GM23338 (cell line): ENCODE measurements at regions not wholly inside any gene's neighbourhood (a gene's known extent, or its start where the extent isn't known, plus 50 kb on each side); places are given as distances from the start of the nearest gene placed in this dataset.

Source experiments
- ATAC-seq: fragments of 200-7000 bp; cut with Tn5 transposase; 3 replicates; pipeline ENCODE4 v1.9.1; 2020
- DNase-seq: peaks from one replicate; pipeline ENCODE4 v3.0.0-alpha.2; 2015; ENCODE audit warnings: low spot score
- H2AFZ ChIP-seq: fragments of 200-600 bp; sonication (generic); 2 replicates; pipeline ENCODE4 v1.8.0; 2016; ENCODE audit warnings: antibody characterized with exemption, mild to moderate bottlenecking, moderate library complexity
- H3F3A ChIP-seq: fragments of 200-600 bp; sonication (generic); replicated peaks from 2 replicates; pipeline ENCODE4 v1.8.0; 2017; ENCODE audit warnings: antibody characterized with exemption, mixed run types, low read depth
- H3K27ac ChIP-seq: fragments of 200-600 bp; sonication (generic); 2 replicates; pipeline ENCODE4 v1.6.1; 2016; ENCODE audit warnings: low read depth
- H3K27me3 ChIP-seq: fragments of 200-600 bp; sonication (generic); 2 replicates; pipeline ENCODE4 v1.8.0; 2016; ENCODE audit warnings: mild to moderate bottlenecking, mixed run types, moderate library complexity; ENCODE audit not compliant: insufficient read depth
- H3K36me3 ChIP-seq: fragments of 200-600 bp; sonication (generic); 2 replicates; pipeline ENCODE4 v1.8.0; 2016; ENCODE audit warnings: mild to moderate bottlenecking; ENCODE audit not compliant: insufficient read depth
- H3K4me1 ChIP-seq: fragments of 200-600 bp; sonication (generic); 2 replicates; pipeline ENCODE4 v1.8.0; 2016; ENCODE audit warnings: mild to moderate bottlenecking, moderate library complexity; ENCODE audit not compliant: insufficient read depth
- H3K4me2 ChIP-seq: fragments of 200-600 bp; sonication (generic); 2 replicates; pipeline ENCODE4 v1.7.1; 2017; ENCODE audit warnings: mixed run types
- H3K4me3 ChIP-seq: fragments of 200-600 bp; sonication (generic); 2 replicates; pipeline ENCODE4 v1.6.1; 2016; ENCODE audit warnings: mixed run types
- H3K79me2 ChIP-seq: fragments of 200-600 bp; sonication (generic); replicated peaks from 2 replicates; pipeline ENCODE4 v1.8.0; 2017; ENCODE audit warnings: mild to moderate bottlenecking; ENCODE audit not compliant: insufficient read depth
- H3K9me2 ChIP-seq: fragments of 200-600 bp; sonication (generic); 2 replicates; pipeline ENCODE4 v1.8.0; 2017; ENCODE audit not compliant: insufficient read depth
- H4K20me1 ChIP-seq: fragments of 200-600 bp; sonication (generic); replicated peaks from 2 replicates; pipeline ENCODE4 v1.8.0; 2017; ENCODE audit warnings: mild to moderate bottlenecking; ENCODE audit not compliant: insufficient read depth
- H3K27ac Mint-ChIP-seq: 2 replicates; pipeline ENCODE4 v1.8.0; 2020; ENCODE audit warnings: inconsistent platforms, mild to moderate bottlenecking, moderate library complexity, mixed read lengths
- H3K27me3 Mint-ChIP-seq: 3 replicates; pipeline ENCODE4 v1.8.0; 2022; ENCODE audit warnings: low read depth, mild to moderate bottlenecking, moderate library complexity, mixed read lengths, inconsistent platforms; ENCODE audit not compliant: insufficient read depth, poor library complexity
- H3K36me3 Mint-ChIP-seq: 3 replicates; pipeline ENCODE4 v1.8.0; 2021; ENCODE audit warnings: low read depth, mild to moderate bottlenecking, inconsistent platforms, moderate library complexity, mixed read lengths
- H3K4me1 Mint-ChIP-seq: 3 replicates; pipeline ENCODE4 v1.8.0; 2020; ENCODE audit warnings: mild to moderate bottlenecking, inconsistent platforms, mixed read lengths
- H3K4me3 Mint-ChIP-seq: 3 replicates; pipeline ENCODE4 v1.8.0; 2021; ENCODE audit warnings: moderate library complexity, mild to moderate bottlenecking, inconsistent platforms, mixed read lengths
- H3K9me3 Mint-ChIP-seq: 3 replicates; pipeline ENCODE4 v1.8.0; 2020; ENCODE audit warnings: moderate library complexity, mild to moderate bottlenecking, inconsistent platforms, mixed read lengths
- CREB1 ChIP-seq: fragments of 250-450 bp; sonication (Bioruptor Pico); IDR thresholded peaks from 2 replicates; pipeline ENCODE4 v1.5.0; 2020; ENCODE audit warnings: low read depth, mild to moderate bottlenecking, moderate library complexity
- JUNB ChIP-seq: IDR thresholded peaks from one replicate; pipeline ENCODE4 v1.6.1; 2016; ENCODE audit warnings: antibody characterized with exemption; ENCODE audit not compliant: unreplicated experiment
- POLR2AphosphoS5 ChIP-seq: IDR thresholded peaks from 2 replicates; pipeline ENCODE4 v1.6.1; 2016; ENCODE audit warnings: antibody characterized with exemption, low read depth
- STAT1 ChIP-seq: IDR thresholded peaks from one replicate; pipeline ENCODE4 v1.6.1; 2016; ENCODE audit warnings: antibody characterized with exemption; ENCODE audit not compliant: unreplicated experiment
- ZNF114 ChIP-seq: fragments of 250-450 bp; sonication (Bioruptor Pico); IDR thresholded peaks from 2 replicates; pipeline ENCODE4 v1.5.0; 2020; ENCODE audit warnings: mild to moderate bottlenecking, moderate library complexity
- TF ChIP-seq, protein P1 (sequence below): IDR thresholded peaks from 2 replicates; pipeline ENCODE4 v1.6.1; 2016; ENCODE audit warnings: antibody characterized with exemption
- TF ChIP-seq, protein P2 (sequence below), 2 experiments: fragments of 200-600 bp in 1 of 2; sonication (generic) in 1 of 2; conservative IDR thresholded peaks; 2 replicates each; pipeline versions ENCODE4 v1.5.1 to v1.6.1; 2016 to 2017; ENCODE audit warnings: antibody characterized with exemption in 2 of 2, low read depth in 2 of 2, mild to moderate bottlenecking in 2 of 2, moderate library complexity in 1 of 2
- TF ChIP-seq, protein P3 (sequence below): fragments of 250-450 bp; sonication (Bioruptor Pico); IDR thresholded peaks from 2 replicates; pipeline ENCODE4 v1.5.0; 2020; ENCODE audit warnings: mild to moderate bottlenecking, moderate library complexity
- TF ChIP-seq, protein P4 (sequence below): IDR thresholded peaks from one replicate; pipeline ENCODE4 v1.6.1; 2018; ENCODE audit warnings: antibody characterized with exemption; ENCODE audit not compliant: unreplicated experiment

DNA sequence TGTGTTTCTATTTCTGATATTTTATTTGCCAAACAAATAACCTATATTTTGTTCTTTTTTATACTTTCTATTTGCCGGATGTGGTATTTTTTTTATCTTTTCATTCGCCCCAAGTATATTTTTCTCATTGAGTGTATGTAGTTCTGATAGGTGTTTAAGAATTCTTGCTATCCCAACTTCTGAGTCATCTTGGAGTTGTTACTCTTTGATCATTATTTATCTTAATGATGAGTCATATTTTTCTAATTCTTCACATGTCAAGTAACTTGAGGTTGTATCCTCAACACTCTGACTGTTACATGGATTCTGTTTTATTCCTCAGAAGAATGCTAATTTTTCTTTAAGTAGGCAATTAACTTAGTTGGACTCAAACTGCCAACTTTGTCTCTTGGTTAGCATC is 498.1 kb downstream of the TLE1 start:
- no peaks in the 10 kb centered on the region for H3K27me3 Mint-ChIP-seq
- H3K36me3 ChIP-seq, result no peaks in the 10 kb centered on the region; the same call in 1 of the 2 replicates
- no peak for DNase-seq

More for the DNA sequence above, 498.1 kb downstream of the TLE1 start:
- Histone ChIP-seq H3K4me3 (no peak overlapping the region), H2AFZ (no peak overlapping the region), H3K4me1 (no peaks in the 10 kb centered on the region), H3K27me3 (no peaks in the 10 kb centered on the region), H3K79me2 (no peaks in the 10 kb centered on the region), H3K27ac (no peak overlapping the region), H3K9me2 (0 out of 2 replicates have a peak, but pooled peaks cover 3% of the 10 kb centered on the region), H3K4me2 (no peak overlapping the region), H4K20me1 (no peaks in the 10 kb centered on the region), H3F3A (no peaks in the 10 kb centered on the region)
- no peak overlapping the region for H3K4me3 Mint-ChIP-seq
- H3K36me3 Mint-ChIP-seq, result no peaks in the 10 kb centered on the region
- H3K4me1 Mint-ChIP-seq, result no peaks in the 10 kb centered on the region
- TF ChIP-seq ZNF114 (CRISPR knock-in tag) (no peak), CREB1 (CRISPR knock-in tag) (no peak), POLR2AphosphoS5 (no peak), STAT1 (no peak), JUNB (no peak)
- TF ChIP-seq, protein P1, sequence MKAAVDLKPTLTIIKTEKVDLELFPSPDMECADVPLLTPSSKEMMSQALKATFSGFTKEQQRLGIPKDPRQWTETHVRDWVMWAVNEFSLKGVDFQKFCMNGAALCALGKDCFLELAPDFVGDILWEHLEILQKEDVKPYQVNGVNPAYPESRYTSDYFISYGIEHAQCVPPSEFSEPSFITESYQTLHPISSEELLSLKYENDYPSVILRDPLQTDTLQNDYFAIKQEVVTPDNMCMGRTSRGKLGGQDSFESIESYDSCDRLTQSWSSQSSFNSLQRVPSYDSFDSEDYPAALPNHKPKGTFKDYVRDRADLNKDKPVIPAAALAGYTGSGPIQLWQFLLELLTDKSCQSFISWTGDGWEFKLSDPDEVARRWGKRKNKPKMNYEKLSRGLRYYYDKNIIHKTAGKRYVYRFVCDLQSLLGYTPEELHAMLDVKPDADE, result no peak
- TF ChIP-seq, protein P2, sequence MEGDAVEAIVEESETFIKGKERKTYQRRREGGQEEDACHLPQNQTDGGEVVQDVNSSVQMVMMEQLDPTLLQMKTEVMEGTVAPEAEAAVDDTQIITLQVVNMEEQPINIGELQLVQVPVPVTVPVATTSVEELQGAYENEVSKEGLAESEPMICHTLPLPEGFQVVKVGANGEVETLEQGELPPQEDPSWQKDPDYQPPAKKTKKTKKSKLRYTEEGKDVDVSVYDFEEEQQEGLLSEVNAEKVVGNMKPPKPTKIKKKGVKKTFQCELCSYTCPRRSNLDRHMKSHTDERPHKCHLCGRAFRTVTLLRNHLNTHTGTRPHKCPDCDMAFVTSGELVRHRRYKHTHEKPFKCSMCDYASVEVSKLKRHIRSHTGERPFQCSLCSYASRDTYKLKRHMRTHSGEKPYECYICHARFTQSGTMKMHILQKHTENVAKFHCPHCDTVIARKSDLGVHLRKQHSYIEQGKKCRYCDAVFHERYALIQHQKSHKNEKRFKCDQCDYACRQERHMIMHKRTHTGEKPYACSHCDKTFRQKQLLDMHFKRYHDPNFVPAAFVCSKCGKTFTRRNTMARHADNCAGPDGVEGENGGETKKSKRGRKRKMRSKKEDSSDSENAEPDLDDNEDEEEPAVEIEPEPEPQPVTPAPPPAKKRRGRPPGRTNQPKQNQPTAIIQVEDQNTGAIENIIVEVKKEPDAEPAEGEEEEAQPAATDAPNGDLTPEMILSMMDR (conservative IDR thresholded peaks at IDR 0.05; ENCODE audit: low read depth in 2 of 2), result no peak
- TF ChIP-seq, protein P3, sequence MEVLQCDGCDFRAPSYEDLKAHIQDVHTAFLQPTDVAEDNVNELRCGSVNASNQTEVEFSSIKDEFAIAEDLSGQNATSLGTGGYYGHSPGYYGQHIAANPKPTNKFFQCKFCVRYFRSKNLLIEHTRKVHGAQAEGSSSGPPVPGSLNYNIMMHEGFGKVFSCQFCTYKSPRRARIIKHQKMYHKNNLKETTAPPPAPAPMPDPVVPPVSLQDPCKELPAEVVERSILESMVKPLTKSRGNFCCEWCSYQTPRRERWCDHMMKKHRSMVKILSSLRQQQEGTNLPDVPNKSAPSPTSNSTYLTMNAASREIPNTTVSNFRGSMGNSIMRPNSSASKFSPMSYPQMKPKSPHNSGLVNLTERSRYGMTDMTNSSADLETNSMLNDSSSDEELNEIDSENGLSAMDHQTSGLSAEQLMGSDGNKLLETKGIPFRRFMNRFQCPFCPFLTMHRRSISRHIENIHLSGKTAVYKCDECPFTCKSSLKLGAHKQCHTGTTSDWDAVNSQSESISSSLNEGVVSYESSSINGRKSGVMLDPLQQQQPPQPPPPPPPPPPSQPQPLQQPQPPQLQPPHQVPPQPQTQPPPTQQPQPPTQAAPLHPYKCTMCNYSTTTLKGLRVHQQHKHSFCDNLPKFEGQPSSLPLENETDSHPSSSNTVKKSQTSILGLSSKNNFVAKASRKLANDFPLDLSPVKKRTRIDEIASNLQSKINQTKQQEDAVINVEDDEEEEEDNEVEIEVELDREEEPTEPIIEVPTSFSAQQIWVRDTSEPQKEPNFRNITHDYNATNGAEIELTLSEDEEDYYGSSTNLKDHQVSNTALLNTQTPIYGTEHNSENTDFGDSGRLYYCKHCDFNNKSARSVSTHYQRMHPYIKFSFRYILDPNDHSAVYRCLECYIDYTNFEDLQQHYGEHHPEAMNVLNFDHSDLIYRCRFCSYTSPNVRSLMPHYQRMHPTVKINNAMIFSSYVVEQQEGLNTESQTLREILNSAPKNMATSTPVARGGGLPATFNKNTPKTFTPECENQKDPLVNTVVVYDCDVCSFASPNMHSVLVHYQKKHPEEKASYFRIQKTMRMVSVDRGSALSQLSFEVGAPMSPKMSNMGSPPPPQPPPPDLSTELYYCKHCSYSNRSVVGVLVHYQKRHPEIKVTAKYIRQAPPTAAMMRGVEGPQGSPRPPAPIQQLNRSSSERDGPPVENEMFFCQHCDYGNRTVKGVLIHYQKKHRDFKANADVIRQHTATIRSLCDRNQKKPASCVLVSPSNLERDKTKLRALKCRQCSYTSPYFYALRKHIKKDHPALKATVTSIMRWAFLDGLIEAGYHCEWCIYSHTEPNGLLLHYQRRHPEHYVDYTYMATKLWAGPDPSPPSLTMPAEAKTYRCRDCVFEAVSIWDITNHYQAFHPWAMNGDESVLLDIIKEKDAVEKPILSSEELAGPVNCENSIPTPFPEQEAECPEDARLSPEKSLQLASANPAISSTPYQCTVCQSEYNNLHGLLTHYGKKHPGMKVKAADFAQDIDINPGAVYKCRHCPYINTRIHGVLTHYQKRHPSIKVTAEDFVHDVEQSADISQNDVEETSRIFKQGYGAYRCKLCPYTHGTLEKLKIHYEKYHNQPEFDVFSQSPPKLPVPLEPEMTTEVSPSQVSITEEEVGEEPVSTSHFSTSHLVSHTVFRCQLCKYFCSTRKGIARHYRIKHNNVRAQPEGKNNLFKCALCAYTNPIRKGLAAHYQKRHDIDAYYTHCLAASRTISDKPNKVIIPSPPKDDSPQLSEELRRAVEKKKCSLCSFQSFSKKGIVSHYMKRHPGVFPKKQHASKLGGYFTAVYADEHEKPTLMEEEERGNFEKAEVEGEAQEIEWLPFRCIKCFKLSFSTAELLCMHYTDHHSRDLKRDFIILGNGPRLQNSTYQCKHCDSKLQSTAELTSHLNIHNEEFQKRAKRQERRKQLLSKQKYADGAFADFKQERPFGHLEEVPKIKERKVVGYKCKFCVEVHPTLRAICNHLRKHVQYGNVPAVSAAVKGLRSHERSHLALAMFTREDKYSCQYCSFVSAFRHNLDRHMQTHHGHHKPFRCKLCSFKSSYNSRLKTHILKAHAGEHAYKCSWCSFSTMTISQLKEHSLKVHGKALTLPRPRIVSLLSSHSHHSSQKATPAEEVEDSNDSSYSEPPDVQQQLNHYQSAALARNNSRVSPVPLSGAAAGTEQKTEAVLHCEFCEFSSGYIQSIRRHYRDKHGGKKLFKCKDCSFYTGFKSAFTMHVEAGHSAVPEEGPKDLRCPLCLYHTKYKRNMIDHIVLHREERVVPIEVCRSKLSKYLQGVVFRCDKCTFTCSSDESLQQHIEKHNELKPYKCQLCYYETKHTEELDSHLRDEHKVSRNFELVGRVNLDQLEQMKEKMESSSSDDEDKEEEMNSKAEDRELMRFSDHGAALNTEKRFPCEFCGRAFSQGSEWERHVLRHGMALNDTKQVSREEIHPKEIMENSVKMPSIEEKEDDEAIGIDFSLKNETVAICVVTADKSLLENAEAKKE, result no peak
- TF ChIP-seq, protein P4, sequence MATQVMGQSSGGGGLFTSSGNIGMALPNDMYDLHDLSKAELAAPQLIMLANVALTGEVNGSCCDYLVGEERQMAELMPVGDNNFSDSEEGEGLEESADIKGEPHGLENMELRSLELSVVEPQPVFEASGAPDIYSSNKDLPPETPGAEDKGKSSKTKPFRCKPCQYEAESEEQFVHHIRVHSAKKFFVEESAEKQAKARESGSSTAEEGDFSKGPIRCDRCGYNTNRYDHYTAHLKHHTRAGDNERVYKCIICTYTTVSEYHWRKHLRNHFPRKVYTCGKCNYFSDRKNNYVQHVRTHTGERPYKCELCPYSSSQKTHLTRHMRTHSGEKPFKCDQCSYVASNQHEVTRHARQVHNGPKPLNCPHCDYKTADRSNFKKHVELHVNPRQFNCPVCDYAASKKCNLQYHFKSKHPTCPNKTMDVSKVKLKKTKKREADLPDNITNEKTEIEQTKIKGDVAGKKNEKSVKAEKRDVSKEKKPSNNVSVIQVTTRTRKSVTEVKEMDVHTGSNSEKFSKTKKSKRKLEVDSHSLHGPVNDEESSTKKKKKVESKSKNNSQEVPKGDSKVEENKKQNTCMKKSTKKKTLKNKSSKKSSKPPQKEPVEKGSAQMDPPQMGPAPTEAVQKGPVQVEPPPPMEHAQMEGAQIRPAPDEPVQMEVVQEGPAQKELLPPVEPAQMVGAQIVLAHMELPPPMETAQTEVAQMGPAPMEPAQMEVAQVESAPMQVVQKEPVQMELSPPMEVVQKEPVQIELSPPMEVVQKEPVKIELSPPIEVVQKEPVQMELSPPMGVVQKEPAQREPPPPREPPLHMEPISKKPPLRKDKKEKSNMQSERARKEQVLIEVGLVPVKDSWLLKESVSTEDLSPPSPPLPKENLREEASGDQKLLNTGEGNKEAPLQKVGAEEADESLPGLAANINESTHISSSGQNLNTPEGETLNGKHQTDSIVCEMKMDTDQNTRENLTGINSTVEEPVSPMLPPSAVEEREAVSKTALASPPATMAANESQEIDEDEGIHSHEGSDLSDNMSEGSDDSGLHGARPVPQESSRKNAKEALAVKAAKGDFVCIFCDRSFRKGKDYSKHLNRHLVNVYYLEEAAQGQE, result no peak
- peaks cover 10% of the 10 kb centered on the region; the same call in 1 of the 3 replicates for H3K9me3 Mint-ChIP-seq
- no peak overlapping the region for H3K27ac Mint-ChIP-seq
- no peak for ATAC-seq
